NOMO-1 treated with dmso at 0.1 percent for 144 hours (cell line): ENCODE measurements at regions not wholly inside any gene's neighbourhood (a gene's known extent, or its start where the extent isn't known, plus 50 kb on each side); places are given as distances from the start of the nearest gene placed in this dataset.

ENCODE experiments used
- DNase-seq: peaks from one replicate; lab custom pipeline; 2025; ENCODE audit not compliant: unreplicated experiment; lab: John Stamatoyannopoulos, UW

DNA sequence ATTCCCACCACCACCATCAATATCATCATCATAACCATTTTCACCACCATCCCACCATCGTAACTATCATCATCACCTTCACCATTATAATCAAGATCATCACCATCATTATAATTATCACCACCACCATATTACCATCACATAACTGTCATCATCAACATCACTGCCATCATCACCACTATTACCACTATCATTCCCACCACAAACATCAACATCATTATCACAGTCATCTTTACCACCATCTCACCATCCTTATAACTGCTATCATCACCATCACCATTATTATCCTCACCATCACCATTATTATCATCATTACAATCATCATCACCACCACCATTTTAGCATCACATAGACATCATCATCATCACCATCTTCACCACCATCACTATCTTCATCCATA, 167.1 kb upstream of the ZMIZ1 start:
- DNase-seq = no peak

DNA sequence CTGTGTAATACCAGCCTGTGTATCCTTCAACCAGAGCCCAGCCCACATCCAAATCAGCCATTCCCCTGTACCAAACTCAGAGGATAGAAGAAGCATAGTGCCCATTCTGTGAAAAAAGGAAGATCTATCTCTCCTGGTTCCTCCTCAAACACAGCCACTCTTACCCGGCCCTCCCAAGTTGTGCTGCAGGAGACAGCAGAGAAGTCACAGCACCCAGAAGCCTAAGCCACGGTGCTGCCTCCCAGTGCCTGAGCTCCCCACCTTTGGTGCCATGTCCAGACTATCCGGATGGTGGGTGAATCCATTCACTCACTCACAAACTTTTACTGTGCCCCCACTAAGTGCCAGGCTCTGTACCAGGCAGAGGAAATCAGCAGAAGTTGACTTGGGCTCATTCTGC, 166.0 kb upstream of the ZMIZ1 start:
- DNase-seq = no peak

DNA sequence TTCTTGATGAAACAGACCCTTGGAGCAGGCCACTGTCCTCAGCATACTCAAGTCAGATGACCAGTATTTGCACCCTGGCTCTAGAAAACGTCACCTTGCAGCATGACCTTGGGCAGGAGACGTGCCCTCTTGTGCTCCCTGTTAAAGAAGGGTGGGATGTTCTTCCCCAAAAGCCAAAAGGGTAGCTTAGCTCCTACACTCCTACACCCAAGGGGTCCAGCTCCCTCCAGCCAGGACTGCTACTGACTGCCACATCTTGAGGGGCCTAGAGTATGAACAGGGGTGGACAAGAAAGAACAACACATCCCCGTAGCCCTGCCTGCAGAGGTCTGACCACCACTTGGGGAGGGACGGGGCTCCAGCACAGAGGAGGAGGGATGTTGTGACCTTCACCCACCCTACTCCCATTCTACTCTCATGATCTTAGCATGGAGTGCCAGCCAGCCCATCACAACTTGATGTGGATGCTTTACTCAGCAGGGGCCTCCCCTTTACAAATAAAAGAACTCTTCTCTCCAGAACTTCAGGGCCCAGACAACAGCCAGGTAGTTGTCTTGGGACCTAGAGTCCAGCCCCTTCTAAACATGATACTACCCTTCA, 165.3 kb upstream of the ZMIZ1 start:
- no peak for DNase-seq

DNA sequence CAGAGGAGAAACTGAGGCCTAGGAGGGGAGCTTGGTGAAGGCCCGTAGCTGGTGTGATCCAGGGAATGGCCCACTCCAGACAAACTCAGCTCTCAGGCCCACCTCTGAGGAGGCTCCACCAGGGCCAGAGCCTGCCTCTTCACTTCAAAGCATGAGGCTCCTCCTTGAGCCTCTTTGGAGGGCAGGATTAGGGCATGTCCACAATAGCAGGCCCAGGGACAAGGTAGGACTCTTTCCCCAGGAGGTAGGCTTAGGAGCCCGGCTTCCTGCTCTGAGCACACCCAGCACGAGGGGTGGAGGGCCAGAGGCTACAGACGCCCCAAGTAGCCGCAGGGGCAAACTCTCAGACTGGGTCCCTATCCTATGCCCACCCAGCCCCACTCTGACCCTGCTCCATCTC, 164.6 kb upstream of the ZMIZ1 start:
- no peak for DNase-seq

DNA sequence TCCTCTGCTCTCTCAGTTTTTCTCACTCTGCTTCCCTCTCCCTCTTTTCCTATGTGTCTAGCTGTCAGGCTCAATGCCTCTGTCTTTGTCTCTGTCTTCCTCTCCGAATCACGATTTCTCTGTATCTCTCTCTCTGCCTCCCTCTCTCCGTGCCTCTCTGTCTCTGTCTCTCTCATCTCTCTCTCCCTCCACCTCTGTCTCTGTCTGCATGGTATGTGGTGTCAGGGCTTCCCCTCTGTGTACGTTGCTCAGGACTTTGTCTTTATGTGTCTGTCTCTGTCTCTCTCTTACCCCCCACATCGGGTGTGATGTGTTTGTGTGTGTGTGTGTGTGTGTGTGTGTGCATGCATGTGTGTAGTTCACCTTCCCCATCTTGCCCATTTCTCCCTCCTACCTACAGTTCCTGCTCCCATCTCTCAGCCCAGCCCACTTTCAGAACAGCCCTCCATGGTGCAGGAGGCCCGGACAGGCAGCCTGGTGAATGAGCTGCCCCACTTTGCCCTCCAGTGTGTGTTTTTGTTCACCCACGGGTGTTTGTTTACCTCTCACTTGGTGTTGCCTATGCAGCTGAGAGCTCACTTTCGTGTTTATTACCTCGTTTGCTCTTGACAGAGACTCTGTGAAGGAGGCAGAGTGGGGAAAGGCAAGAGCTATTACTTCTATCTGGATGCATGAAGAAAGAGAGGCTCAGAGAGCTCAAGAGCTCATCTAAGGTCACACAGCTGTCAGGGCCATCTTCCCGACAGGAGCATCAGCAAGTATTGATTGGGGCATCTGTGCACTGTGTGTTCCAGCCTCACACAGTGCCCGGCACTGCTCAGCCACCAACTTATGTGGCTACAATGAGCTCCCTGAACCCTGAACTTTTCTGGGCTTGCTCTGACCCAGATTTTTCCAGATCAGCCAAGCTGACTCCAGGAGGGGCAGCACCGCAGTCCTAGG, 163.5 kb upstream of the ZMIZ1 start:
- no peak for DNase-seq

DNA sequence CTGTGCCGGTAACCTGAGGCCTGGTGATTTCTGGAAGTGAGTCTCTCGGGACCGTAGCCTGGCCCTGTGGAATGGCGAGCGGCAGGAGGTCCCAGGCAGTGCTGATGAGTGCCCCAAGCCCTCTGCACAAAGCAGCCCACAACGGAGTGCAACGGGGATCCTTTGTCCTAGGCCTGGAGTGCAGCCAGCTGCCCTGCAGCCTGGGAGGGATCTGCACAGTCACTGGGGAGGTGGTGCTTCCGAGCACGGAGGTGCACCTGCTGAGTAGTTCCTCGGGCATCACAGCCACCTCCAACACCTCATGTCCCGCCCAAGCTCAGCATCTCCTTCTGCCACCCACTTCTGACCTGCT, 162.8 kb upstream of the ZMIZ1 start:
- DNase-seq = no peak

DNA sequence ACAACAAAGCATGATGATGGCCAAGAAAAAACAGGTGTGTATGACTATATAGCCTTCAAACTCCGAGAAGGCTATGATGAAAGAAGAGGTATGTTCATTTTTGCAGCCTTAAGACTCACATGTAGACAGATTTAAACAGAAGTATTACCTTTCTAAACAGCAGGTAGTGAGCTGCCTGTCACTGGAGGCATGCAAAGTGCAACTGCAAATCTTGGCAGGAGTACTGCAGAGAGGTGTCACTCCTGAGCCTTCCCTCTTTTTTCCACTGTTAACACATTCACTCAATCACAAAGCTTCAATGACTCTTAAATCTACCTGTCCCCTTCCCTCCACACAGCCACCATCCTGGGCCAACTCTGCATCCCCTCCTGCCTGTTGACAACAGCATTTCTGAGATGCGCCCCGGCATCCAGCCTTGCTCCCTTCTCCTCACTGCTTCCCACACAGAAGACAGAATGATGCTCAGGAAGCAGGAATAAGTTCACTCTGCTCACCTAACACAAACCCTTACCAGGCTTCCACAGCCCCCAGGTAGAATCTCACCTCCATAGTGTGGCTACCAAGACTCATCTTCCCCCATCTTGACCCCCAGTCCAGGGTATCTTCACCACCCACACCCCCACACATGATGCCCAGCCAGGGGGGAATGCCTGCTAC, 161.9 kb upstream of the ZMIZ1 start:
- DNase-seq = no peak

DNA sequence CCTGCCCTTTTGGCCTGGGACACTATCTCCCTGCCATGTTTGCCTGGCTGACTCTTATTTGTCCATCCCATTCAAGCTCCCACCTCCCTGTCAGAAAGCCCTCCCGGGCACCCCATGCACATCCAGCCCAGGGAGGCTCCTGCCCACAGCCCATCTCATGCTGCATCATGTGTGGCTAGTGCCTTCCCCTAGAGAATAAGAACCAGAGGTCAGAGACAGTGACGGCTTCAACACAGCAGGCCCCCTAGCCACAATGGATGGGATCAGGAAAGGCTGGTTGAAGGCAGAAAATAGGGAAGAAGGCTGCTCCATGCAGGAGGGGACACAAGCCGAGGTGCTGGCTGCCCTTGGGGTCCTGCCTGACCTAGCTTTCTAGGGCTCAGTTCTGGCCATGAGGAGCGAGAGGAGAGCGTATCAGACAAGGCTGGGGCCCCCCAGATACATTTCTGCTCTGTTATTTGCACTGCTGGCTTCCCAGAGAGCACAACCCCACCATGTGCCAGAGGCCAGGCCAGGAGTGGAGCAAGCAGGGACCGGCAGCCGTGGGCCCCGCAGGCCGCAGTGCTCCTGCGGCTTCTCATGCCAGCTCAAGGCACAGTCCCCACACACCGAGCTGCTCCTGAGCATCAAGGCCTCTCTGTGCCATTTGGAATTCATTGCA, 161.1 kb upstream of the ZMIZ1 start:
- DNase-seq = no peak

DNA sequence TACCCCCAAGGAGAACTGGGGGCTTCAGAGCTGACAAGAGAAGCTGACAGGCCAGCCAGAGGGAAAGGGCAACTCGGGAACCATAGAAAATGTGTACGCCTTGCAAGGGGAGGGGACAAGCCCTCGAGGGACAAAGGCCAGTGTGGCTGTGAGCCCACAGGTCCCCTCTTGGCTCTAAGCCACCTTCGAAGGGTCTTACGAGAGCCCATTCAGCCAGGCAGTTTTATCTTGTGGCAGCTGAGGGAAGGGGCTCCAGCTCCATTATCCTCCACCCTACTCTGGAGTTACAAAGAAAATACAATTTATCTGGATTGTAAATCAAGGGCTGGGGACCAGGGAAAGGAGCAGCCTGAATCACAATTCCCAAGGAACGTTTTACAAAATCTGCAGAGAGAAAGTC, 159.5 kb upstream of the ZMIZ1 start:
- DNase-seq = no peak

DNA sequence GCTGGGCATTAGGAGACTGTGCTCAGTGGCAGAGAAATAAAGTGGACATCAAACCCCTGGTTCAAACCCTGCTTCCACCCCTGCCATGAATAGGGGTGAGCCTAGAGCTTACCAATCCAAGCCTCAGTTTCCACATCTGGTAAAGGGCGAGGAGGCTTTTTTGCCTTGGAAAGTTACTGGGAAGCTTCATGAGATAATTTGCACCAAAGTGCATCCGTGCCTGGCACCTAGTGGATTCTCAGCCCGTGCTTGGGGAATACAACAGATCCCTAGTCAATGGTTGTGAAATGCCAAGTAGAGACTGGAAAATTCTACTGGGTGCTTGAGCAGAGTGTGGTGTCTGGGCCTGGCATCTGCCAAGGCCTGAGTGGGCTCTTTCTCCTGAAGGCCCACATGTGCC, 158.7 kb upstream of the ZMIZ1 start:
- DNase-seq = no peak

DNA sequence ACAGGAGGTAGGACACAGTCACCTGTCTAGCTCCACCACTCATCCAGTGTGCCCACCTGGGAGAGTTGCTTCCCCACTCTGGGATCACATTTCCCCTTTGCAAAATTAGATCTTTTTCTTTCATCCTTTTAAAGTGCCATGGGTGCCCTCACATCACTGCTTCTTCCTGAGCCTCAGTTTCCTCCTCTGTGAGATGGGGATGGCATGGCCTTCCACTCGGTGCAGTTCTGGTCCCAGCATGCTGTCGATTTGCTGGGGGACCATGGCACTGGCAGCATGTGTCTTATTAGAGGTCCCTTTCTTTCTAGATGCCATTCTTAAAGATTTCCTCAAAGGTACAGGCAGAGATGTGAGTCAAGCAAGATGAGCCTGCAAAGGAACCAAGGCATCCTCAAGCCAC, 158.3 kb upstream of the ZMIZ1 start:
- DNase-seq = no peak

DNA sequence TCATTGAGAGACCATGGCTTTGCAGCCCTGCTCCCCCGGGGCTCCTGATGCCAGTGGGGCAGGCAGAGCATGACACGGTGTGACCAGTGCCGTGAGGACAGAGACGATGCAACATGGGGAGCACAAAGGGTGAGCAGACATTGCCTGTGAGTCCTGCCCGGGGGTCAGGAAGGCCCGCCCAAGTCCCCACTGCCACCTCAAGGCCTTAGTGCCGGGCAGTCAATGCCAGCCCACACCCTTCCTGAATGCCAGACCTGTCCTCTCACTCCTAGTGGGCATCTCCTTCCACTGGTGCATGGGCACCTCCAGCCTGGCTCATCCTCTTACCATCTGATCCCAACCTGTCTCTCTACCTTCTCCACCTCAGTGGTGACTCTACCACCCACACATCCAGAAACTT, 157.9 kb upstream of the ZMIZ1 start:
- no peak for DNase-seq

DNA sequence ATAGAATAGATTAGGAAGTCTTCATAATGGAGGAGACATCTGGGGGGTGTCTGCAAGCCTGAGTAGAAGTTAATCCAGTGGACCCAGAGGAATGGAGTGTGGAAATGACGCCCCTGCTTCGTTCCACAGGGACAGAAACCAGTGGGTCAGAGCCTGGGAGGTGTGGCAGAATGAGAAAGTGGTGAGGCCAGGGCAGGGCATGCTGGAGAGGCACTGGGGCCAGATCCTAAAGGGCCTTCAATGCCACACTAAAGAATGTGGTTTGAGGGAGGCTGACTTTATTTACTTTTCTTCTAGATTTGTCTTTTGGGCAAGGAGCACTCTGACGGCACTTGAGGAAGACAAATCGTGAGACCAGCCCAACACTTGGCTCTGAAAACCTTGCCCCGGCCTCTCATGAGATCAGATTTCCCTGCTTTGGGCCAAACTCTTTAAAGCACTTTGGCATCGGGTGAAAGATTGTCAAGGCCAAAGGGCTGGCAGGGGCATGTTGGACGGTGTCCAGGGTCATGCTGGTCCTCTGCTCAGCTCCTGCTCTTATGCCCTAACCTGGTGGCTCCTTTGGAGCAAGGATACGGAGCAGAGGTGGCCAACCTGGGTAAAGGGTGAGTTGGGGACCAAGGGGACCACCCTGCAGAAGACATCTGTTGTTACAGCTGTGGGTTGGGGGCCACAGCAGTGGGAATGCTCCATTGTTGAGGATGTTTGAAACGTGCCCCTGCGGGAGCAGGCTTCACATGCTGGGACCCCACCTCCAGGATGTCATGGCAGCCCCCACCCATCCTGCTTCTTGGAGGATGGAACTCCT, 157.0 kb upstream of the ZMIZ1 start:
- DNase-seq = no peak

DNA sequence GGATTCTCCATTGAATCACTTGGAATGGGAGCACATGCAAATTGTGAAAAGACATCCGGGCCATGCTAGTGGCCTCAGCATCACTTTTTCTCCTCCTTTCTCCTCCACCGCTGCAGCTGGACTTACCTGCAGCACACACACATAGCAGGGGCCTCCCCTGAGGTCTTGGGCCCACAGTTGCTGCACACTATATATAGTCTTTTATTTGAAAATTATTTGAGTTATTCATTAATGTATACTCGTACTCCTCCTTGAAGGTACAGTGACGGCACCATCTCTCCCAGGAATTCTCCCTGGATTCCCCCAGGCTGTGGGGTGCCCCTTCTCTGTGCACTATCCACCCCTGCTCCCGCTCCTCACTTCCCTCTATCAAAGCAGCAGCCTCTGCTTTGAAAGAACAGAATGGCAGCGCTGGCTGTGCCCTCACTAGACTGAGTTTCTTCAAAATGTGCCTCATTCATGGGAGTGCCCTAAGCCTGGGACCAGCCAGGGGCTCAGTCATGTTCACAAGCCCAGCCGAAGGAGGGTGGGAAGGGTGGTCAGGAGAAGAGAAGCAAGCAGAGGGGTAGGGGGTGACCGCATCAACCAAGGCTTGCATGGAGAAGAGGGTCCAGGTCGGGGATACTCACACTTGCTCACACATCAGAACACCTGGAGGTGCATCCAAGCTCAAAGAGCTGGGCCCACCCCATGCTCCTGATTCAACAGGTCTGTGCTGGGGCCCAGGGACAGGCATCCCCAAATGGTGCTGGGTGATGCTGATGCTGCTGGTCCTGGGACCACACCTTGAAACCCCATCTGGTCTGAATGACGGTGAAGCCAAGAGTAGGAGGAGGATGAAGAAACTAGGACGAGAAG, 156.2 kb upstream of the ZMIZ1 start:
- DNase-seq = no peak

DNA sequence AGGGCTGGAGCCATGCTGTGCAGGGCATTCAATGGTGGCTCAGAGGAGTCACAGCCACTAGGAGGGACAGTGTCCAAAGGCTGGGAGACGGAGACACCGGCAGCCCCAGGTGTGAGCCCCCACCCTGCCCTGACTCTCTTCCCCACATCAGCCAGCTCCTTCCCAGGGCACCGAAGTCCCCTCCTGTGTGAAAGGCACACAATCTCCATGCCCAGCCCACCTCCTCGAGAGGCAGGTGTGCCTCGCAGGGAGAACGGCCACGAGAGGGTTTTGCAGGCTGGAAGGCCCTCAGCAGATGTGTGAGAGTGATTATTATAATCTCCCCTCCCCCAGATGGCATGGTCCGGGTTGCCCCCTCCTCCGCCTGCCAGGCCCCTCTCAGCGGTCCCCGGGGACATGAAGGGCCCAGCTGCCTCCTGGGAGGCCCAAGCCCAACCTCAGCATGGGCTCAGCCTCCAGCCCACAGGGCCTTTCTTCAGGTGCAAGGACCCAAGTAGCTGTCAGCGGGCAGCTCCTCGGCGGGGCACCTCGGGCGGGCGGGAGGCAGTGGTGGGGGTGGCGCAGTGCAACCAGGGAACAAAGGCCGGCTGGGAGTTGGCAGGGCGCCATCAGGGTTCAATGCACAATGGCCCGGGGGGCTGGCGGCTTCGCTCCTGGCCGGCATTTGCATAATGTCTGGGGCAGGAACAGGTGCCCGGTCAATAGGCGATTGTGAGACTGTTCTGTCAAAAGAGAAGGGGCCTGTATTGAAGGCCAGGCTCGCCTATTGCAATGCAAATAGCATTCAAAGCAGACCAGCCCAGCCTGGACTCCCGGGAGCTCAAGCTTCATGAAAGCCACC, 155.3 kb upstream of the ZMIZ1 start:
- no peak for DNase-seq

DNA sequence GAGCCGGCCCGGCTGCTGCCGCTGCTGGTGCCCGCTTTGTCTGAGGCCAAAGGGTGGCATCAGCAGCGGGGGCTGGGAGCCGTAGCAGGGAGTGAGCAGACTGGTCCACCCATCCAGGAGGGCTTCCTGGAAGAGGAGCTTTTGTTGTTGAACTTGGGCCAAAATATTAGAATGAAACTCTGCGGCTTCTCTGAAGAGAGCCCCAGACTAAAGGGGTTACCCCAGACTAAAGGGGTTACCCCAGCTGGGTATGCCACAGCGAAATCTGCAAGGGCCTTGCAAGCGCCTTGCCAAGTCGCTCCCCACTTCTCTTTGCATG, 154.7 kb upstream of the ZMIZ1 start:
- DNase-seq = no peak

DNA sequence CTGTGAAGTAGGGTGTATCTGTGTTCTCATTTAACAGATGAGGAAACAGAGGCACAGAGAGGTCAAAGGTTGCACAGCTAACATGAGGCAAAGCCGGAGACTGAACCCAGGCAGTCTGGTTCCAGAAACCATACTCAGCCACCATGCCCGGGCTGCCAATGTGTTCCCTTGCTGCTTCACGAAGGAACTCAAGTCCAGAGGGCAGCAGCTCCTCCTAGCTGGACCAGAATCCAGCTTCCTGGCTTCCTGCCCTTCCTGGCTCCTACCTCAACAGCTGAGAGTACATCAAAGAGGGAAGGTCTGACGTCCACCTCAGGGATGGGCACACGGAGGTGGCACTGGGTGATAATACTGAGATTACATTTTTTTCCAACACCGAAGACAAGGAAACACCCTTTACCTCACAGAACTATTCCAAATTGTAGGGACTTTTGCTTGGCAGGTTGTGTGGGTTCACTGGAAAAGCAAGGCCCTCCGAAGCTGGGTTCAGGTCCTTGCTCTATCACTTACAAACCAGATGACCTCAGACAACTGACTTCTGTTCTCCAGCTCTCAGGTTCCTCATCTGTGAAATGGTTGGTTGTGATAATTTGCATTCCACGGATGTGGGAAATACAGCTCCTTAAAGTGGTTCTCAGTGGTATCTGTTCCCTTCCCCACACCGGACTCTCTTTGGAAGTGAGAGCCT, 154.1 kb upstream of the ZMIZ1 start:
- DNase-seq = no peak

DNA sequence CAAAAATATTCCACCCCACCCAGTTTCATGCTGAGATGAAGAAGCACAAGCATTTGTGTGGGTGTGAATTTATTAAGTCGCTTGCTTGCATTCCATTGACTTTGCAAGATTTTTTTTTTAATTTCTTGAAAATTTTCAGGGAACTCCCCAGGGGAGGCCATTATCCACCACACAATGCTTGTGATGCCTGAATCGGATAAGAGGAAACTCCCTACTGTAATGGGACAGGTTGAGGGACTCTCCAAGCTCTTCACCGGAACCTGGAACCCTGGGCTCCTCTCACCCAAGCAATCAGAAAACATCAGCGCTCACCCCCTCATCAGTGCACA, 153.6 kb upstream of the ZMIZ1 start:
- no peak for DNase-seq

DNA sequence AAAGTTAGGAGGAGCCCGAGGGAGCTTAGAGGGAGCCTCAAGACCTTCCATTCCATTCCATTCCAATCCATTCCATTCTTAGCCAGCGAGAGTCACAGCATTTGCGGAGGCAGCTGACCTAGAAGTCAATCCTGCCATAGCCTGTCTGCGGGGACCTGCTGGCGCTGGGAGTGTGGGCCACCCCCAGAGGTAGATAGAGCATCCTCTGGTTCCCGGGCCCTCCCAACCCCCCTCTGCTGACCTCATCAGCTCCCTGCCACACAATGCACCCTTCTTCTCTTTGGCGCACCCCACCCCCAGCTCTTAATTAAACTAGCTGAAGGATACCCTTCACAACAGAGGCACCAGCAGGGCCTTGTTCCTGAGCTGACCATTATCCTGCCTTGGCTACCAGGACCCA, 152.5 kb upstream of the ZMIZ1 start:
- no peak for DNase-seq
